Vagina (tissue), 2 donors: ENCODE measurements at regions not wholly inside any gene's neighbourhood (a gene's known extent, or its start where the extent isn't known, plus 50 kb on each side); places are given as distances from the start of the nearest gene placed in this dataset.

Experiments
- DNase-seq, 2 donors: peaks; one replicate each; pipeline ENCODE4 v3.0.0-alpha.2; 2017; ENCODE audit errors: extremely low spot score in 2 of 2
- H3K27ac ChIP-seq: fragments of 200-600 bp; sonication (generic); one replicate; pipeline ENCODE4 v1.5.1; 2019
- H3K27me3 ChIP-seq: fragments of 200-600 bp; sonication (generic); one replicate; pipeline ENCODE4 v1.5.1; 2019
- H3K36me3 ChIP-seq, 2 donors: fragments of 200-600 bp; sonication (generic); one replicate each; pipeline ENCODE4 v1.5.1; 2017 to 2019
- H3K4me1 ChIP-seq: fragments of 200-600 bp; sonication (generic); one replicate; pipeline ENCODE4 v1.5.1; 2019
- H3K4me3 ChIP-seq, 2 donors: fragments of 200-600 bp; sonication (generic); 1 replicate in 1 of 2; 2 replicates in 1 of 2; pipeline ENCODE4 v1.5.1; 2016 to 2019
- H3K9me3 ChIP-seq: fragments of 200-600 bp; sonication (generic); one replicate; pipeline ENCODE4 v1.5.1; 2019
- CTCF ChIP-seq, 3 experiments: fragments of 450-650 bp in 2 of 3; fragments of 200-600 bp in 1 of 3; sonication (generic) in 1 of 3; IDR thresholded peaks; one replicate each; pipeline ENCODE4 v1.5.1; 2017 to 2019; ENCODE audit warnings: antibody characterized with exemption in 3 of 3, mild to moderate bottlenecking in 2 of 3, moderate library complexity in 2 of 3
- POLR2A ChIP-seq, 2 donors: fragments of 450-650 bp; IDR thresholded peaks; one replicate each; pipeline ENCODE4 v1.6.1; 2017; ENCODE audit warnings: antibody characterized with exemption in 2 of 2, mild to moderate bottlenecking in 2 of 2, moderate library complexity in 2 of 2
- POLR2AphosphoS5 ChIP-seq, 2 donors: sonication (generic); formaldehyde crosslinking; IDR thresholded peaks; one replicate each; pipeline ENCODE4 v1.9.0; 2017; ENCODE audit warnings: antibody characterized with exemption in 2 of 2, mild to moderate bottlenecking in 2 of 2, low read depth in 1 of 2; ENCODE audit not compliant: insufficient read depth in 1 of 2
- intact Hi-C: fragments of 100-400 bp; cut with DNase I; formaldehyde crosslinking; loops from one replicate; pipeline ENCODE4 v1.15.1; 2023

DNA sequence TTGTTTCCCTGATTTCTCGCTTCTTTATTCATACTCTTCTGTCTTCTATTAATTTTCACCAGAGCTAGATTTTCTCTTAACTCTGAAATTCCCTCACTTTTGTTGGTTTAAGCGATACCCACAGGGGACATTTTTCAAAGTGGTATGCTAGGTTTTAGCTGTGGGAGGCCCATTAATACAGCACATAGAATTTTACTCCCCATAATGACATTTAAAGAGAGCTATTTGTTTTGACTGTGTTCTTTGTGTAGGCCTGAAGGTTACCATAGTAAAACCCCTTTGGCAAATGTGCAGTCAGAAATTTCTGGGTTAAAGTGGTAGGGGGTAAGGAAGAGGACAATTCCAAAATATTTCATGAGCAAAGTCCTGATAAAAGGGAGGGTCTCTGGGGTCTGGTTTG is 721.1 kb upstream of the CITED2 start:
- H3K36me3 ChIP-seq: no peaks in the 10 kb centered on the region
- H3K27ac ChIP-seq: no peak overlapping the region
- TF ChIP-seq POLR2AphosphoS5 (IDR thresholded peaks at IDR 0.05; ENCODE audit: insufficient read depth in 1 of 2, low read depth in 1 of 2) (no peak), CTCF (IDR thresholded peaks at IDR 0.05) (no peak), POLR2A (IDR thresholded peaks at IDR 0.05) (no peak)
- intact Hi-C loops: no loop called here
- H3K9me3 ChIP-seq: no peaks in the 10 kb centered on the region
- DNase-seq: no peak
- H3K4me1 ChIP-seq: no peaks in the 10 kb centered on the region
- H3K4me3 ChIP-seq: no peak overlapping the region
- H3K27me3 ChIP-seq: no peaks in the 10 kb centered on the region

DNA sequence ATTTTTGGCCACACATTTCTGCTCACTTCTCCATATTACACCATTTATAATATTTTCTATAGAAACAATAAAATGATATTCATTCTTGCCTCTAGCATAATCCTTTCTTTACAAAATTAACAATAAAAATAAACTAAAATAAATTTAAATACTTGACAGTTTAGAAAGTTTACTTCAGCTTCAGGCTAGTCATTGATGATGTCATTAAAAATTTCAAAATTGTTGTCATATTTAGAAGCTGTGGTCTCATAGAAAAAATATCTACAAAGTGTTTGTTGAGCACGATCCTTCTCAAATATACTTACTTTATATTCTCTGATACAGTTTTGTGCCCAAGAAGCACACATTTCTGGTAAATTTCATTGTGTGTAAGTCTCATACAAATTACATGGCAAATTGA is 717.4 kb upstream of the CITED2 start:
- Histone ChIP-seq H3K36me3 (no peaks in the 10 kb centered on the region), H3K4me3 (no peak overlapping the region), H3K27ac (no peak overlapping the region), H3K9me3 (no peaks in the 10 kb centered on the region), H3K27me3 (no peaks in the 10 kb centered on the region), H3K4me1 (no peaks in the 10 kb centered on the region)
- no peak for TF ChIP-seq POLR2A (IDR thresholded peaks at IDR 0.05)
- no peak for TF ChIP-seq CTCF (IDR thresholded peaks at IDR 0.05)
- TF ChIP-seq POLR2AphosphoS5 (IDR thresholded peaks at IDR 0.05; ENCODE audit: insufficient read depth in 1 of 2, low read depth in 1 of 2): no peak
- DNase-seq: no peak
- intact Hi-C loops: no loop called here

- Histone ChIP-seq H3K36me3 (no peaks in the 10 kb centered on the region), H3K4me3 (no peak overlapping the region), H3K27me3 (no peaks in the 10 kb centered on the region), H3K4me1 (no peaks in the 10 kb centered on the region), H3K9me3 (no peaks in the 10 kb centered on the region), H3K27ac (no peak overlapping the region)
- intact Hi-C loops: no loop called here
- DNase-seq: no peak
- TF ChIP-seq CTCF (IDR thresholded peaks at IDR 0.05) (no peak), POLR2A (IDR thresholded peaks at IDR 0.05) (no peak), POLR2AphosphoS5 (IDR thresholded peaks at IDR 0.05; ENCODE audit: insufficient read depth in 1 of 2, low read depth in 1 of 2) (no peak)
Observed at GRCh38 chr6:140090871-140091270, 716.4 kb upstream of the CITED2 start.

- H3K27me3 ChIP-seq: no peaks in the 10 kb centered on the region
- H3K4me3 ChIP-seq: no peak overlapping the region
- no peak for DNase-seq
- intact Hi-C loops: no loop called here
- H3K4me1 ChIP-seq: peaks cover 23% of the 10 kb centered on the region
- H3K36me3 ChIP-seq: no peaks in the 10 kb centered on the region
- no peaks in the 10 kb centered on the region for H3K9me3 ChIP-seq
- no peak overlapping the region for H3K27ac ChIP-seq
- peak in 1 of 2 donors; percentile 65 for TF ChIP-seq POLR2AphosphoS5 (IDR thresholded peaks at IDR 0.05; ENCODE audit: insufficient read depth in 1 of 2, low read depth in 1 of 2)
- no peak for TF ChIP-seq CTCF (IDR thresholded peaks at IDR 0.05)
Observed at GRCh38 chr6:140083375-140083774, 708.9 kb upstream of the CITED2 start.

DNA sequence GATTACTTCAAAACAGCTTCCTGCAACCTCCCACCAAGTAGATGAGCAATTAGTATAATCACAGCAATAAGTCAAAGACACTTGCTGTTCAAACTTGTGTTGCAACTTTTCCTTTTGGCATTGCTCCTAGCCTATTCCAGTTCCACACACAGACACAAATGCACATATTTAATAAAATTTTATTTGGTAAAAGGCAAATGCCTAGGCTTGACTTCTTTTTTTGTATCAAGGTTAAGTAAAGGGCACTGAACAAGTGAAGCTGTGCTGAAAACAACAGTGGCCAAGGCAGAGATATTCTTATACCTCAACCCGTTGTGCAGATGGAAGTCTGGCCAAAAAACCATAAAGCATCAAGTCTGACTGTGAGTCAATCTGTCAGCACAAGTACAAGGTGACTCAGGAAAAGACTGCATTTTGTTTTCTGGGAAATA is 708.4 kb upstream of the CITED2 start:
- H3K9me3 ChIP-seq: no peaks in the 10 kb centered on the region
- no peaks in the 10 kb centered on the region for H3K27me3 ChIP-seq
- no peaks in the 10 kb centered on the region for H3K36me3 ChIP-seq
- no peak overlapping the region for H3K4me3 ChIP-seq
- TF ChIP-seq POLR2AphosphoS5 (IDR thresholded peaks at IDR 0.05; ENCODE audit: insufficient read depth in 1 of 2, low read depth in 1 of 2): no peak
- TF ChIP-seq CTCF (IDR thresholded peaks at IDR 0.05): no peak
- TF ChIP-seq POLR2A (IDR thresholded peaks at IDR 0.05): no peak
- no peak overlapping the region for H3K27ac ChIP-seq
- peaks cover 28% of the 10 kb centered on the region for H3K4me1 ChIP-seq
- DNase-seq: no peak
- intact Hi-C loops: no loop called here
